ENCODE measurements at regions not wholly inside any gene's neighbourhood (a gene's known extent, or its start where the extent isn't known, plus 50 kb on each side); places are given as distances from the start of the nearest gene placed in this dataset.

GRCh38 chr18:64850791-64851190 lies 701.9 kb upstream of the LINC00305 start:
- Histone ChIP-seq H3K4me1 (ENCODE audit: control insufficient read depth in 1 of 2, insufficient read depth in 2 of 2, low read length in 2 of 2) (no peaks in the 10 kb centered on the region), H3K27ac (ENCODE audit: low read length) (no peak overlapping the region), H3K27me3 (ENCODE audit: low read depth, low read length) (no peaks in the 10 kb centered on the region), H3K9me3 (ENCODE audit: control insufficient read depth in 1 of 2, low read length in 2 of 2) (peaks cover 0 to 4% of the 10 kb centered on the region in 2 donors), H3K4me3 (ENCODE audit: low read depth in 1 of 2, low read length in 2 of 2) (no peak overlapping the region), H3K36me3 (ENCODE audit: control insufficient read depth in 1 of 2, insufficient read depth in 2 of 2, low read length in 2 of 2) (no peaks in the 10 kb centered on the region)

GRCh38 chr18:64840911-64841701 lies 692.2 kb upstream of the LINC00305 start:
- Histone ChIP-seq H3K4me3 (ENCODE audit: low read depth in 1 of 2, low read length in 2 of 2) (no peak overlapping the region), H3K27me3 (ENCODE audit: low read depth, low read length) (no peaks in the 10 kb centered on the region), H3K36me3 (ENCODE audit: control insufficient read depth in 1 of 2, insufficient read depth in 2 of 2, low read length in 2 of 2) (no peaks in the 10 kb centered on the region), H3K9me3 (ENCODE audit: control insufficient read depth in 1 of 2, low read length in 2 of 2) (no peaks in the 10 kb centered on the region), H3K27ac (ENCODE audit: low read length) (no peak overlapping the region), H3K4me1 (ENCODE audit: control insufficient read depth in 1 of 2, insufficient read depth in 2 of 2, low read length in 2 of 2) (no peaks in the 10 kb centered on the region)

GRCh38 chr18:64810354-64810753 lies 661.5 kb upstream of the LINC00305 start:
- no peaks in the 10 kb centered on the region for H3K36me3 ChIP-seq (ENCODE audit: control insufficient read depth in 1 of 2, insufficient read depth in 2 of 2, low read length in 2 of 2)
- no peaks in the 10 kb centered on the region for H3K4me1 ChIP-seq (ENCODE audit: control insufficient read depth in 1 of 2, insufficient read depth in 2 of 2, low read length in 2 of 2)
- H3K4me3 ChIP-seq (ENCODE audit: low read depth in 1 of 2, low read length in 2 of 2): no peak overlapping the region
- H3K9me3 ChIP-seq (ENCODE audit: control insufficient read depth in 1 of 2, low read length in 2 of 2): no peaks in the 10 kb centered on the region
- no peak overlapping the region for H3K27ac ChIP-seq (ENCODE audit: low read length)
- H3K27me3 ChIP-seq (ENCODE audit: low read depth, low read length): no peaks in the 10 kb centered on the region

- Histone ChIP-seq H3K9me3 (ENCODE audit: control insufficient read depth in 1 of 2, low read length in 2 of 2) (no peaks in the 10 kb centered on the region), H3K4me1 (ENCODE audit: control insufficient read depth in 1 of 2, insufficient read depth in 2 of 2, low read length in 2 of 2) (no peaks in the 10 kb centered on the region), H3K27ac (ENCODE audit: low read length) (no peak overlapping the region), H3K27me3 (ENCODE audit: low read depth, low read length) (no peaks in the 10 kb centered on the region), H3K4me3 (ENCODE audit: low read depth in 1 of 2, low read length in 2 of 2) (no peak overlapping the region), H3K36me3 (ENCODE audit: control insufficient read depth in 1 of 2, insufficient read depth in 2 of 2, low read length in 2 of 2) (no peaks in the 10 kb centered on the region)
Measured at GRCh38 chr18:64809801-64810200, 660.9 kb upstream of the LINC00305 start.

- no peaks in the 10 kb centered on the region for H3K27me3 ChIP-seq (ENCODE audit: low read depth, low read length)
- no peaks in the 10 kb centered on the region for H3K4me1 ChIP-seq (ENCODE audit: control insufficient read depth in 1 of 2, insufficient read depth in 2 of 2, low read length in 2 of 2)
- no peak overlapping the region for H3K27ac ChIP-seq (ENCODE audit: low read length)
- no peaks in the 10 kb centered on the region for H3K36me3 ChIP-seq (ENCODE audit: control insufficient read depth in 1 of 2, insufficient read depth in 2 of 2, low read length in 2 of 2)
- H3K4me3 ChIP-seq (ENCODE audit: low read depth in 1 of 2, low read length in 2 of 2): no peak overlapping the region
- no peaks in the 10 kb centered on the region for H3K9me3 ChIP-seq (ENCODE audit: control insufficient read depth in 1 of 2, low read length in 2 of 2)
Measured at GRCh38 chr18:64807560-64807959, 658.7 kb upstream of the LINC00305 start.

GRCh38 chr18:64806691-64807090 lies 657.8 kb upstream of the LINC00305 start:
- Histone ChIP-seq H3K36me3 (ENCODE audit: control insufficient read depth in 1 of 2, insufficient read depth in 2 of 2, low read length in 2 of 2) (no peaks in the 10 kb centered on the region), H3K27ac (ENCODE audit: low read length) (no peak overlapping the region), H3K4me3 (ENCODE audit: low read depth in 1 of 2, low read length in 2 of 2) (no peak overlapping the region), H3K4me1 (ENCODE audit: control insufficient read depth in 1 of 2, insufficient read depth in 2 of 2, low read length in 2 of 2) (no peaks in the 10 kb centered on the region), H3K9me3 (ENCODE audit: control insufficient read depth in 1 of 2, low read length in 2 of 2) (no peaks in the 10 kb centered on the region), H3K27me3 (ENCODE audit: low read depth, low read length) (no peaks in the 10 kb centered on the region)

- no peaks in the 10 kb centered on the region for H3K4me1 ChIP-seq (ENCODE audit: control insufficient read depth in 1 of 2, insufficient read depth in 2 of 2, low read length in 2 of 2)
- no peaks in the 10 kb centered on the region for H3K9me3 ChIP-seq (ENCODE audit: control insufficient read depth in 1 of 2, low read length in 2 of 2)
- H3K27me3 ChIP-seq (ENCODE audit: low read depth, low read length): no peaks in the 10 kb centered on the region
- H3K27ac ChIP-seq (ENCODE audit: low read length): no peak overlapping the region
- H3K4me3 ChIP-seq (ENCODE audit: low read depth in 1 of 2, low read length in 2 of 2): no peak overlapping the region
- no peaks in the 10 kb centered on the region for H3K36me3 ChIP-seq (ENCODE audit: control insufficient read depth in 1 of 2, insufficient read depth in 2 of 2, low read length in 2 of 2)
Measured at GRCh38 chr18:64806232-64806631, 657.3 kb upstream of the LINC00305 start.

GRCh38 chr18:64803471-64803870 lies 654.6 kb upstream of the LINC00305 start:
- Histone ChIP-seq H3K36me3 (ENCODE audit: control insufficient read depth in 1 of 2, insufficient read depth in 2 of 2, low read length in 2 of 2) (no peaks in the 10 kb centered on the region), H3K9me3 (ENCODE audit: control insufficient read depth in 1 of 2, low read length in 2 of 2) (no peaks in the 10 kb centered on the region), H3K4me3 (ENCODE audit: low read depth in 1 of 2, low read length in 2 of 2) (no peak overlapping the region), H3K27me3 (ENCODE audit: low read depth, low read length) (no peaks in the 10 kb centered on the region), H3K4me1 (ENCODE audit: control insufficient read depth in 1 of 2, insufficient read depth in 2 of 2, low read length in 2 of 2) (no peaks in the 10 kb centered on the region), H3K27ac (ENCODE audit: low read length) (no peak overlapping the region)

GRCh38 chr18:64800151-64800550 lies 651.3 kb upstream of the LINC00305 start:
- H3K27ac ChIP-seq (ENCODE audit: low read length): no peak overlapping the region
- H3K36me3 ChIP-seq (ENCODE audit: control insufficient read depth in 1 of 2, insufficient read depth in 2 of 2, low read length in 2 of 2): no peaks in the 10 kb centered on the region
- H3K27me3 ChIP-seq (ENCODE audit: low read depth, low read length): no peaks in the 10 kb centered on the region
- no peak overlapping the region for H3K4me3 ChIP-seq (ENCODE audit: low read depth in 1 of 2, low read length in 2 of 2)
- H3K4me1 ChIP-seq (ENCODE audit: control insufficient read depth in 1 of 2, insufficient read depth in 2 of 2, low read length in 2 of 2): no peaks in the 10 kb centered on the region
- H3K9me3 ChIP-seq (ENCODE audit: control insufficient read depth in 1 of 2, low read length in 2 of 2): no peaks in the 10 kb centered on the region

- no peaks in the 10 kb centered on the region for H3K36me3 ChIP-seq (ENCODE audit: control insufficient read depth in 1 of 2, insufficient read depth in 2 of 2, low read length in 2 of 2)
- no peaks in the 10 kb centered on the region for H3K27me3 ChIP-seq (ENCODE audit: low read depth, low read length)
- no peak overlapping the region for H3K27ac ChIP-seq (ENCODE audit: low read length)
- no peak overlapping the region for H3K4me3 ChIP-seq (ENCODE audit: low read depth in 1 of 2, low read length in 2 of 2)
- no peaks in the 10 kb centered on the region for H3K9me3 ChIP-seq (ENCODE audit: control insufficient read depth in 1 of 2, low read length in 2 of 2)
- no peaks in the 10 kb centered on the region for H3K4me1 ChIP-seq (ENCODE audit: control insufficient read depth in 1 of 2, insufficient read depth in 2 of 2, low read length in 2 of 2)
Measured at GRCh38 chr18:64799376-64799775, 650.5 kb upstream of the LINC00305 start.

- no peak overlapping the region for H3K4me3 ChIP-seq (ENCODE audit: low read depth in 1 of 2, low read length in 2 of 2)
- no peaks in the 10 kb centered on the region for H3K4me1 ChIP-seq (ENCODE audit: control insufficient read depth in 1 of 2, insufficient read depth in 2 of 2, low read length in 2 of 2)
- no peaks in the 10 kb centered on the region for H3K9me3 ChIP-seq (ENCODE audit: control insufficient read depth in 1 of 2, low read length in 2 of 2)
- H3K27ac ChIP-seq (ENCODE audit: low read length): no peak overlapping the region
- H3K27me3 ChIP-seq (ENCODE audit: low read depth, low read length): no peaks in the 10 kb centered on the region
- H3K36me3 ChIP-seq (ENCODE audit: control insufficient read depth in 1 of 2, insufficient read depth in 2 of 2, low read length in 2 of 2): no peaks in the 10 kb centered on the region
Measured at GRCh38 chr18:64791236-64791635, 642.3 kb upstream of the LINC00305 start.

- Histone ChIP-seq H3K4me1 (ENCODE audit: control insufficient read depth in 1 of 2, insufficient read depth in 2 of 2, low read length in 2 of 2) (no peaks in the 10 kb centered on the region), H3K27me3 (ENCODE audit: low read depth, low read length) (no peaks in the 10 kb centered on the region), H3K36me3 (ENCODE audit: control insufficient read depth in 1 of 2, insufficient read depth in 2 of 2, low read length in 2 of 2) (no peaks in the 10 kb centered on the region)
Measured at GRCh38 chr18:64785686-64786085, 636.8 kb upstream of the LINC00305 start.

More at GRCh38 chr18:64785686-64786085, 636.8 kb upstream of the LINC00305 start:
- no peak overlapping the region for H3K27ac ChIP-seq (ENCODE audit: low read length)
- H3K9me3 ChIP-seq (ENCODE audit: control insufficient read depth in 1 of 2, low read length in 2 of 2): peaks cover 0 to 4% of the 10 kb centered on the region in 2 donors
- no peak overlapping the region for H3K4me3 ChIP-seq (ENCODE audit: low read depth in 1 of 2, low read length in 2 of 2)

Measured in muscle layer of duodenum (tissue), 2 donors.